GM21381 (cell line): ENCODE measurements at regions not wholly inside any gene's neighbourhood (a gene's known extent, or its start where the extent isn't known, plus 50 kb on each side); places are given as distances from the start of the nearest gene placed in this dataset.
"Not testable (repeated sequence)": the region's sequence is repeated elsewhere in the genome, so short reads cannot be mapped to it uniquely, and the experiment has no call there.

Experiments used
- ATAC-seq: cut with Tn5 transposase; IDR thresholded peaks from one replicate; pipeline ENCODE4 v1.9.1; 2021; ENCODE audit warnings: mild to moderate bottlenecking, moderate library complexity; ENCODE audit not compliant: unreplicated experiment

DNA sequence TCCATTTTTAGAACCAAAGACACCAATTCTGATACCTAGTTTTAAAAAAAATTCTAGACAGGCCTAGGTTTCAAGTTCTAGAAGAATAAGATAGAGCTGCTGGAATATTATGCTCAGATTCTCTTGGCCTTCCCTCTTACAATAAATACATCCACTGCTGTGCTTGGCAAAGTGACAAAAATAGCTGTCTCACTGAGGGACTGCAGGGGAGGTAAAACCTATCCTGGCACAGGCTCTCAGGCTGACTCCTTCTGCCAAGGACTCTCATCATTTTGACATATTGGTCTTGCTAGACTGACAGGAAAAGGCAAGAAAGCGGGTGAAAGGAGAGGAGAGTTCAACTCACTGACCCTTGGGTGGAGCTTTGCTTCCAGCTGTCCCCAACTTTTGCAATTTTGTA is 197.0 kb upstream of the LHX8 start:
- no peak for ATAC-seq

DNA sequence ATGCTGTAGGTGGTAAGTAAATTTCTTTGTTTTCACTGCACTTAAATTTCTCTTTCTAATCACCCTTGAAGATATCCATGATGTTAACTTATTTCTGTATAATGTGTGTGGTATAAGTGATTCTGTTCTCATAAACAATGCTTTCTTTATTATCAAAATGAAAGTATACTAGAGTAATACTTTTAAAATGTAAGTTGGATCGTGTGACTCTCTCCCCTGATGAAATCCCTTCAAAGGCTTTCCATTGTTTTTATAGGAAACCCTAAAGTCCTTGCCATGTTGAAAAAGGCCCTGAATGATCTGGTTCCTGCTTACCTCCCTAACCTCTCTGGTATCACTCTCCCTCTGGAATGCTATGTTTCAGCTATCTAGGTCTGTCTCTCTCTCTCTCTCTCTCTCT is 191.1 kb upstream of the LHX8 start:
- no peak for ATAC-seq

DNA sequence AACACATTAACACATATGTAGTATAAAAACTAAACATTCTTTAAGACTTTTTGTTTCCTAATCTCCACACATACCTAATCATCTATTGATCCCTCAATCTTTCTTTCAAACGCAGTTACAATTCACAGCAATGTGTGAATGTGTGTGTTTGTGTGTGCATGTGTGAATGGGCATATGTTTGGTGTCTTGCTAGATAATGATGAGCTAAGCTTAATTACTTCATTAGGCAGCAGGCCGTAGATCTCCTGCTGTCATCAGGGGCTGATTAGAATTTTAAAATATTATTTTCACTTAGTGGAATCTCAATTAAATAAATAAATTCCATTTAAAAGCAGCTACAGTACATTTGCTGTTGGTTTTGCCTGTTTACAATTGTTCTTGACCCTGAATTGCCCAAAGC is 187.8 kb upstream of the LHX8 start:
- ATAC-seq = no peak

DNA sequence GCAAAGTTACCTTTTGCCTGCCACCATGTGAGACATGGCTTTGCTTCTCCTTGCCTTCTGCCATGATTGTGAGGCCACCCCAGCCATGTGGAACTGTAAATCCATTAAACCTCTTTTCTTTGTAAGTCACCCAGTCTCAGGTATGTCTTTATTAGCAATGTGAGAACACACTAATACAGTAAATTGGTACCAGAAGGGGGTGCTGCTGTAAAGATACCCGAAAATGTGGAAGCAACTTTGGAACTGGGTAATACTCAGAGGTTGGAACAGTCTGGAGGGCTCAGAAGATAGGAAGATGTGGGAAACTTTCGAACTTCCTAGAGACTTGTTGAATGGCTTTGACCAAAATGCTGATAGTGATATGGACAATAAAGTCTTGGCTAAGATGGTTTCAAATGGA is 184.8 kb upstream of the LHX8 start:
- not testable (repeated sequence) for ATAC-seq

DNA sequence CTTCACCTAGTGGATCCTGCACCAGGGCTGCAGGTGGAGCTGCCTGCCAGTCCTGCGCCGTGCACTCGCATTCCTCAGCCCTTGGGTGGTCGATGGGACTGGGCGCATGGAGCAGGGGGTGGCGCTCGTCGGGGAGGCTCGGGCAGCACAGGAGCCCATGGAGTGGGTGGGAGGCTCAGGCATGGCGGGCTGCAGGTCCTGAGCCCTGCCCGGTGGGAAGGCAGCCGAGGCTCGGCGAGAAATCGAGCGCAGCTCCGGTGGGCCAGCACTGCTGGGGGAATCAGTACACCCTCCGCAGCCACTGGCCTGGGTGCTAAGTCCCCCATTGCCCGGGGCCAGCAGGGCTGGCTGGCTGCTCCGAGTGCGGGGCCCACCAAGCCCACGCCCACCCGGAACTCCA is 182.2 kb upstream of the LHX8 start:
- not testable (repeated sequence) for ATAC-seq

DNA sequence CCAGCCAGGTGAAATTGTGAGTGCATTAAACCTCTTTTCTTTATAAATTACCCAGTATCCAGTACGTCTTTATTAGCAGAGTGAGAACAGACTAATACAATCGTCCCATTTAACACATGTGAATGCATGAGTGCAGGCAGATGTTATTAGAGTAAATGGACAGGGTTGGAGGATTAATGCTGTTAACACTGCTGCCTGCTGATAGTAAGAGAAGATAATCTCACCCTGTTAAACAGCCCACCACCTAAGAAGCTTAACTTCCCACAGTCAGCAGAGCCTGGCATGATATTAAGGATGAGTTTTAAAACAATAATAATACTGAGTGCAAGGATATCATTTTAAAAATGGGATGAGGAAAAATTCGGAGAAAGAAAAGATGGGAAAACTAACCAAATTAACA is 181.4 kb upstream of the LHX8 start:
- no peak for ATAC-seq

DNA sequence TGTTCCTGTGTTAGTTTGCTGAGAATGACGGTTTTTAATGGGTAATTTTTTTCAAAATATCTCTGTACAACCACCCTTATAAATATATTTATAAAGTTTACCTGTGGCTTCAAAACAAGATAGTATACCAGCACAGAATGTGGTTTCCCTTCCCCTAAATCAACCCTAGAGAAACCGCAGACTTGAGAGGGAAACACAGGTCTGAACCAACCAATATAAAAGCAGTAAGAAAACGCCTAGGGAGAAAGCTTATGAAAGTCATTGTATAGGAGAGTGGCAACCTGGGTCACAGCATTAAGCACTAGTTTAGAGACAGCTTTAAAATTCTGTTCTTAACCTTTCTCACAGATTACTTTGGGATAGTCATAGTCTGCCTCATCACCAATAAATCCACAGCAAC is 180.6 kb upstream of the LHX8 start:
- ATAC-seq = no peak

DNA sequence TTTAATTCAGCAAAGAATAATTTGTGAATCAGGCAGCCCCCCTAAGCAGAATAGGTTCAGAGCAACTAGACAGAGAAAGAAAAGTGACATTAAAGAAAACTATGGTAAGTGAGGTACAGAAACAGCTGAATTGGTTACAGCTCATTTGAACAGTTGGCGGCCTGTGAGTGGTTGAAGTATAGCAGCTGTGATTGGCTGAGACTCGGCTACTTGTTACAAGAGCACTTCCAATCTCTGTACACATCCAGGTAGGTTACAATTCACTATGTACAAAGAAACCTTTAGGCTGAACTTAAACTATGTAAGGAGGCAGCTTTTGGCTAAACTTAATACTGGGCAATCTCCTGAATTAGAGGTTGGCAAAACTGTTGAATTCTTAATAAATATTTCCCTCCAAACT is 171.1 kb upstream of the LHX8 start:
- no peak for ATAC-seq

DNA sequence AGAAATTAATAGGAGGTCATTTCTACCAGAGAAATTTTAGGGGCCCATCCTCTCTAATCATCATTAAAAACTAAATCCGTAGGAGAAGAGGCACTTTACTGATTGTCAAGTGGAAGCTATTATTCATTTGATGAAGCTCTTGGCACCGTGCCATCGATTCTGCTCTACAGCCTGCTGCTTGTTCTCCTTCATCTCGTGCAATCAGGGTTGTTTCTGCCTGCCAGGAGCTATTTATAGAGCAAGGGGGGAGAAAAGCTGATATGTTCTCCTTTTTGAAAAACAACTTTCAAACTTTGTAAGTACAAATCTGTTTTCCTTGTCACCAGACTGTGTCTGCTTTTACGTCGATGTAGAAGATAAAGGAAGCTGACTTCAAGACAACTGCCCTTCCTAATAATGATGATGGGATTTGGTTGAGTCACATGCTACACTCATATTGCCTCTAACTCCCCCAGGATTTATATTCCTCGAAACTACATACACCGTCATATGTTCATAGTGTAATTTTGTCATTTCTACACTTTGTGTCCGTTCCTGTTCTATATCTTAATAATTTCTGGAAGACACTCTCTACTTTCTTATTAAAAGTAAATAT is 169.6 kb upstream of the LHX8 start:
- ATAC-seq = no peak

DNA sequence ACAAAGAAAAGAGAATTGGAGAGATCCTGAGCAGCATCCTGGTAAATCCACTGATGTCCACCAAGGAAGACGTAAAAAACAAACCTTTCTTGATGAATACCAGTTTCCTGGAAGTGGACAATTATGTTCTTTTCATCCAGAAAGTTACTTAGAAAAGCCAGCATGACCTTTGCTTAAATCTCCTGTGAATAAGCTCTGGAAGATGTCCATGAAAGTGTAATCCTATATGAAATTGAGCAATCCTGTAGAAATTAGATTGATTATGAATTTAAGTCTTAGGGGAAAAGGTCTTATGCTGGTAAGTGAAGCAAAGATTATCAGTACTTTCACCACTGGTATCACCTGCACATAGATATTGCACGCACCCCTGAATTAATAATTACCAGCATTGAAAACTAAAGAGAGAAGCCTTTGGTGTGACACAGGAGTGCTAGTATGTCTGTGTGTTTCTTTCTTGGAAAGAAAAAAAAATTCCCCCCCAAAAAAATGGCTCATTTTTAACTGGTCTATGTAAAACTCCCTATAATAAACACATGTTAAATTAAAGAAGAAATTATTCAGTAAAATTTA is 164.5 kb upstream of the LHX8 start:
- ATAC-seq = no peak

DNA sequence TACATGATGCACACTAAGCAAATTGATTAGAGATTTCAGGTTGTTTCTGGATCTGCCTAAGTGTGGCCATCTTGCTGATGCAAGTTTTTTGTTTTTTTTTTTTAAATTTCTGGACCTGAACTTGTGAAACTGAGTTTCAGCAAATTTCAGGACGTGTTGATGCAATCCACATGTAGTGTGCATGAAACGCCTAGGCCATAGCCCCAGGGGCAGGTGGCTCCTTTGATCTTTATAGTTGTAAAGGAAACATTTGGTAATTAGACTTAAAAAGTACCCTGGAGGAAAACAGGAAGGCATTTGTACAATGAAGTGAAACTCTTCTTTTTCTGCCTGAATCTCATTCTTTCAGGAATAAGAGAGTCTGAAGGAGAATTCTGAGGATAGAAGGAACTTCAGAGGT is 162.2 kb upstream of the LHX8 start:
- ATAC-seq = no peak

DNA sequence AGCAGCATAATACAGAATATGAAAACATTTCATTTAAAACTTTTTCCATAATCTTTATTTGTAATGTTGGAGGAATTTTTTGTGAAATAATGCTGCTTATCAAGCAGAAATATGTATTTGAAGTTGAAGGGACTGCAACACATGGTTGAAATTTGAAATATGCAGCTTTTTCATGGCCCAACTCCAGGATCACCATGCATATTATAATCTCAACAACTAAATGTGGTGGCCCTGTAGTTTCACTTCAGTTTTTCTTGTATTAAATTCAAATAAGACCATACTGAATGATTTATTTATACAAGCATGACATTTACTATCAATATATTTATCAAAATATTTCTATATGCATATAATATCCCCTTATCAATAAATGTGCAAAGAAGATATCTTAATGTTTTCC is 157.7 kb upstream of the LHX8 start:
- no peak for ATAC-seq

DNA sequence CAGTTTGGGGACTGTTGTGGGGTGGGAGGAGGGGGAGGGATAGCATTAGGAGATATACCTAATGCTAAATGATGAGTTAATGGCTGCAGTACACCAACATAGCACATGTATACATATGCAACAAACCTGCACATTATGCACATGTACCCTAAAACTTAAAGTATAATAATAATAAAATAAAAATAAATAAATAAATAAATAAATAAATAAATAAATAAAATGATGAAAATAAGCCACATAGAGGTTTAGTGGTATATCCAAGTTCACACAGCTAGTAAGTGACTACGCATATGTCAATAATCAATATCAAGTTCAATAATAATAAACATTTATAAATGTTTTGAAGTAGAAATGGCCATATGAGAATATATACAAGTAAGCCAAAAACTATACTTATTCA is 141.7 kb upstream of the LHX8 start:
- ATAC-seq = not testable (repeated sequence)

DNA sequence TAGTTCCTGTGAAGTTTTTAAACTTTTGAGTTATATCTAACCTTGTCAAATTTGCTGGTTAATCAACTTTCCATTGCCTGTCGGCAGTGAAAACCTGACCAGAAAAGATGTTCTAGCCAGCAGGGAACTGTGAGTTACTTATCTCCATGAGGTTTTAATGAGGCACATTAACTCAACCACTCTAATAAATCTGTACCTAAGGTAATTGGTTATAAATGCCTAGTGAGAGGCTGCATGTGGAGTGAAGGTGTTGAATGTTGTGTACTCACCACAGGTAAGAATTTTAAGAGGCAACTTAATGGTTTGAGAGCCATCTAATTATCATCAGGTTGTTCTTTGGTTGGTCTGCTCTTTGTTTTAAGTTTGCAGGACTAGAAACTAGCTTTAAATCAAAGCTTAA is 138.4 kb upstream of the LHX8 start:
- no peak for ATAC-seq

DNA sequence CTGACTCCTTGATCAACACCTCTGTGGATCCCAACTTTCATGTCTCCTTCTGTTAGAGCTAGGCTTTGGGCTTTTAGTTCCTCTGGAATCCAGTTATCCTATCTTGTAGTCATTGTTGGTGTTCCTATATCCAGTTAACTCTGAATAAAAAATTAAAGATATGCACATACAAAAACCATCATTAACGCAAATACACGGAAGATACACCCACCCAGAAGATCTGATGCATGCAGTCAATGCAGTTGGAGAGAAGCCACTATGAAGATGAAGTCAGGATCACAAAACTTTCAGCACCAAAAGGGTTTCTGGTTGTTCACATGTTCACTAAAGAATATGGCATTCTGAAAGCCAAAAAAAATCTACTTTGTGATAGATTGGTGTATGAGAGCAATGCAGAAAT is 123.6 kb upstream of the LHX8 start:
- ATAC-seq = no peak

DNA sequence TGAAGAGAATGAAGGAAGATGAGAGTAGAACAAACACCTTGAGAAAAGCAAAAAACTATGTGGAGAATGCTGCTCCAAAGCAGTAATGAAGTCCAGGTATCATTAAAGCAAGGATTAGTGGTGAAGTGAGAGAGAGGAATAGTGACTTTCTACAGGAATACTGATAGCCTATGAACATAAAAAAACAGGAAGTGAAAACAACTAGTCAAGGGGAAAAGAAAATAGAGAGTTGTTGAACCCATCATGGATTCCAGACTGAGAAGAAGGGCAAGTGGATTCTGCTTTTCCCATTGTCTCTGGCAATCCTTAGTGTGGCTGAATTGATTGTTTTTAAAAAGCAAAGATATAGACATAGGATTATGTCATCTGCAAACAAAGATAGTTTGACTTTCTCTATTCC is 119.9 kb upstream of the LHX8 start:
- no peak for ATAC-seq

DNA sequence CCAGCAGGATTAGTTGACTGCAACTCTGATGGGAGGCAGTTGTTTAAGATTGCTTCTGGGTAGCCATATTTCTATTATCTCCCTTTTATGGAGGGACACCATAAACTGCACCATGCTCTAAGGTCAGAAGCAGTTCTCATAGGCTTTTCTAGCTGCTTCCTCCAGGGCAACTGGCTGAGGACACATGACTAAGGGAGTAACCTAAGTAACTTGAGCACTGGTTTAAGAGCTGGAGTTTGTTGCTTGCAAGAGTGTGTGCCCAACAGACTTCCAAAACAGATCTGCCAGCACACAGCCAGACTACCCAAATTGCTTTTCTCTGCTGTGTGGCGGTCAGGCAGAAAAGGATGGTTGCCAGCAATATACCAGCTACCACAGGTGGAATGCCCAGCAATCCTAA is 111.2 kb upstream of the LHX8 start:
- no peak for ATAC-seq

DNA sequence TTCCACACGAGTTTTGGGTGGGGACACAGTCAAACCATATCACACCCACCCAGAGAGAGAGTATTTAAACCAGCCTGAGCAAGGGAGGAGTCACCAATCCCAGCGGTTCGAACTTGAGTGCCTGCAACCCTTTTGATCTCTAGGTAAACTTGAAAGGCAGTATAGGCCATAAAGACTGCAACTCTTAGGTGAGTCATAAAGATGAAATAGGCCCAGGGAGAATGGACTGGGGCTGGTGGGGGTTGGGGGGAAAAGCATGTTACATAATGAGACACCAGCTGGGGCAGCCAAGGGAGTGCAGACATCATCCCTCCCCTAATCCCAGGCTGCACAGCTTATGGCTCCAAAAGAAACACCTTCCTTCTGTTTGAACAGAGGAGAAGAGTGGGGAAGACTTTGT is 99.8 kb upstream of the LHX8 start:
- ATAC-seq = no peak

DNA sequence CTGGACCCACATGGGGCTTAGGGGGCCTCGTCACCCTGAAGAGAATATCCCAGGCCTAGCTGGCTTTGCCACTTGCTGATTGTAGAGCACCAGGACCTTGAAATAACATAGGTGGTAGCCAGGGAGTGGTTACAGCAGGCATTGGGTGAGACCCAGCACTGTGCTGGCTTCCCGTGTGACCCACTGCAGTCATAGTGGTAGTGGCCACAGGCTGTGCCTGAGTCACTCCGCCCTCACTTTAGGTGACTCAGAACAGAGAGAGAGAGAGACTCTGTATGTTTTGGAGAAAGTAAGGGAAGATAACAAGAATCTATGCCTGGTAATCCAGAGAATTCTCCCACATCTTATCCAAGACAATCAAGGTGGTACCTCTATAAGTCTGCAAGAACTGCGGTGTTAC is 98.7 kb upstream of the LHX8 start:
- ATAC-seq = no peak

DNA sequence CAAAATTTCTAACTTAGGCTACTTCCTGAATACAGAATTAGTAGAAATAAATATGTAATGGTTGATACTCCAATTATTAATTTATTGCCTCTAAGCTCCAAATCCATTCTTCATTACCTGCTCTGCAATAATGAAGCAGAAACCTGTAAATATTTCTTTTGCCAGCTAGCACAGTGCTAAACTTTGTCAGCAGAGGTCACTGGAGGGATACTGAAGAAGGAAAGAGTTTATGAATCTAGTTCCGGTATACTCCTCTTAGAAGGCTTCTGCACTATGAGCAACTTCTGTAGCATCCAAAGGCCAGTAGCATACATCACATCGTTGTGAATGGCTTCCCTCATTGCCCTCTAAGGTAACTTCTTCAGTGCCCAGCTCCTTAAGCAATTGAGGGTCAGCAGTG is 81.0 kb upstream of the LHX8 start:
- no peak for ATAC-seq

DNA sequence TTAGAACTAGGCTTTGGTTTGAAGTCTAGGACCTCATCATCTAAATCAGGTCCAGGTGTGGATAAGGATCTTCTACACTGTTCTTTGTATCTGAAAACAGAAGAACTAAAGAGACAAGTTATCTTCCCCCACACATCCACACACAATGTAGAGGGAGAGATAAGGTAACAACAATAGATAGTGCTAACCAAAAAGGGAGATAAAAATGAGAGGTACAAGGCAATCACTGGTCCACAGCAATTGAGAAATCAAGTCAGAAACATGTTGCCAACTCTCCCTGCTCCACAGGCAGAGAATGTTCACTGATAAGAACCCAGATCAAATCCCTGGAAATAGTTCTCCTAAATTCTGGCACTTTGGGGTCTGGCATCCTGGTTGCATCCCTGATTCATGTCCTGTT is 75.8 kb upstream of the LHX8 start:
- no peak for ATAC-seq

DNA sequence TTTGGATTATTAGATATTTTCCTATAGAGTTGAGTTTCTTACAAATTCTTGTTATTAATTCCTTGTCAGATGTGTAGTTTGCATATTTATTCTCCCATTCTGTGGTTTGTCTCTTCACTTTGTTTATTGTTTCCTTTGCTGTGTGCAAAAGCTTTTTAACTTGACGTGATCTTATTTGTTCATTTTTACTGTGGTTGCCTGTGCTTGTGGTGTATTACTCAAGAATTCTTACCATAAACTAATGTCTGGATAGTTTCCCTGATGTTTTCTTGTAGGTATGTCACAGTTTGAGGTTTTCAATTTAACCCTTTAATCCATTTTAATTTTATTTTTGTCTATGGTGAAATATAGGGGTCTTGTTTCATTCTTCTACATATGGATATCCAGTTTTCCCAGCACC is 72.1 kb upstream of the LHX8 start:
- ATAC-seq = no peak

DNA sequence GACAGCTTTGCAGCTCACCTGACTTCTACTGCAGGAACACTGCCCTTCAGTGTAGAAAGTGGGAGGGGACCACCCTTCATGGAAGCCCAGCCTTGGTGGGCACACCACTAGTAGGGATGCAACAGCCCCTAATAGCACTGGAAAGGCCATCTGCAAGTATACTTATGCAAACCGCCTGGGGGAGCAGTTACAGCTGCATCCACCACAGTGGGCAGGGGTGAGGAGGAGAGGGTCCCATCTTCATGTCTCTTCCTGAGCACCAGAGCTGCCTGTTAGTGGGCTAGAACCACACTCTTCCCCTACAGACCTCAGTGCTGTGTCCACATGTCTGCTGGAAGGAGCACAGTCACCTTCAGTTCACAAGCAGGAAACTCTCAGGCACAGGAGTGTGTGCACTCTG is 66.2 kb upstream of the LHX8 start:
- no peak for ATAC-seq
